HEK293 (cell line): ENCODE measurements at regions not wholly inside any gene's neighbourhood (a gene's known extent, or its start where the extent isn't known, plus 50 kb on each side); places are given as distances from the start of the nearest gene placed in this dataset.

Experiments used
- CTCF ChIA-PET: fragments of 350-600 bp; formaldehyde crosslinking; extraction: SDS; loops from one replicate; lab custom pipeline; 2021; ENCODE audit warnings: antibody characterized with exemption; lab: Yijun Ruan, JAX
- POLR2A ChIA-PET: fragments of 300-600 bp; formaldehyde crosslinking; extraction: SDS; loops from one replicate; lab custom pipeline; 2020; ENCODE audit warnings: antibody characterized with exemption, inconsistent platforms; lab: Yijun Ruan, JAX
- H3K27ac ChIP-seq: fragments of 200-500 bp; sonication (Bioruptor generic); 2 replicates; pipeline ENCODE4 v1.5.1; 2014; ENCODE audit warnings: low read depth, low read length, control low read depth, inconsistent platforms; ENCODE audit errors: extremely low read depth
- H3K36me3 ChIP-seq, 2 experiments: fragments of 200-500 bp in 1 of 2; sonication (Bioruptor generic) in 1 of 2; 1 replicate in 1 of 2; 2 replicates in 1 of 2; pipeline ENCODE4 v1.5.1; 2014 to 2017; ENCODE audit warnings: inconsistent platforms in 2 of 2, low read length in 2 of 2; ENCODE audit not compliant: control insufficient read depth in 2 of 2, insufficient read depth in 1 of 2
- H3K4me1 ChIP-seq: fragments of 200-500 bp; sonication (Bioruptor generic); 2 replicates; pipeline ENCODE4 v1.5.1; 2014; ENCODE audit warnings: mild to moderate bottlenecking, low read length, inconsistent platforms; ENCODE audit not compliant: control insufficient read depth, insufficient read depth
- H3K4me3 ChIP-seq: 2 replicates; pipeline ENCODE4 v1.5.1; 2011; ENCODE audit warnings: low read depth, mild to moderate bottlenecking, control low read depth, low read length, moderate library complexity
- H3K9me3 ChIP-seq: fragments of 200-500 bp; sonication (Bioruptor generic); 2 replicates; pipeline ENCODE4 v1.5.1; 2014; ENCODE audit warnings: low read depth, low read length, inconsistent platforms; ENCODE audit not compliant: control insufficient read depth, insufficient read depth
- BCL6B ChIP-seq: fragments of 450-650 bp; formaldehyde crosslinking; IDR thresholded peaks from 2 replicates; pipeline ENCODE4 v1.5.1; 2017; ENCODE audit warnings: missing biosample characterization, missing genetic modification characterization
- GLIS1 ChIP-seq: fragments of 450-650 bp; formaldehyde crosslinking; IDR thresholded peaks from 2 replicates; pipeline ENCODE4 v1.5.1; 2016; ENCODE audit warnings: missing biosample characterization, missing genetic modification characterization
- YY1 ChIP-seq: fragments of 450-650 bp; formaldehyde crosslinking; IDR thresholded peaks from 2 replicates; pipeline ENCODE4 v1.5.1; 2018; ENCODE audit warnings: missing biosample characterization, missing genetic modification characterization
- ZEB2 ChIP-seq: fragments of 450-650 bp; formaldehyde crosslinking; IDR thresholded peaks from 2 replicates; pipeline ENCODE4 v1.5.1; 2016; ENCODE audit warnings: missing biosample characterization, missing genetic modification characterization
- ZNF133 ChIP-seq: fragments of 450-650 bp; formaldehyde crosslinking; IDR thresholded peaks from 2 replicates; pipeline ENCODE4 v1.5.1; 2016; ENCODE audit warnings: missing biosample characterization, missing genetic modification characterization
- ZNF140 ChIP-seq: fragments of 450-650 bp; formaldehyde crosslinking; IDR thresholded peaks from 2 replicates; pipeline ENCODE4 v1.5.1; 2016; ENCODE audit warnings: missing biosample characterization, missing genetic modification characterization
- ZNF148 ChIP-seq: fragments of 450-650 bp; formaldehyde crosslinking; IDR thresholded peaks from 2 replicates; pipeline ENCODE4 v1.5.0; 2017; ENCODE audit warnings: missing biosample characterization, missing genetic modification characterization, borderline replicate concordance
- ZNF175 ChIP-seq: fragments of 450-650 bp; formaldehyde crosslinking; IDR thresholded peaks from 2 replicates; pipeline ENCODE4 v1.5.1; 2016; ENCODE audit warnings: missing biosample characterization, missing genetic modification characterization
- ZNF266 ChIP-seq: fragments of 450-650 bp; formaldehyde crosslinking; IDR thresholded peaks from 2 replicates; pipeline ENCODE4 v1.5.1; 2016; ENCODE audit warnings: missing biosample characterization, missing genetic modification characterization, low read depth
- ZNF324 ChIP-seq: fragments of 450-650 bp; formaldehyde crosslinking; IDR thresholded peaks from 2 replicates; pipeline ENCODE4 v1.5.1; 2016; ENCODE audit warnings: missing biosample characterization, missing genetic modification characterization
- ZNF335 ChIP-seq: fragments of 450-650 bp; formaldehyde crosslinking; conservative IDR thresholded peaks from 2 replicates; pipeline ENCODE4 v1.5.1; 2016; ENCODE audit warnings: missing biosample characterization, missing genetic modification characterization
- ZNF362 ChIP-seq: fragments of 450-650 bp; formaldehyde crosslinking; IDR thresholded peaks from 2 replicates; pipeline ENCODE4 v1.5.1; 2016; ENCODE audit warnings: missing biosample characterization, missing genetic modification characterization
- ZNF521 ChIP-seq: fragments of 450-650 bp; formaldehyde crosslinking; IDR thresholded peaks from 2 replicates; pipeline ENCODE4 v1.5.1; 2017; ENCODE audit warnings: missing biosample characterization, mild to moderate bottlenecking, missing genetic modification characterization
- ZNF654 ChIP-seq: fragments of 450-650 bp; formaldehyde crosslinking; IDR thresholded peaks from 2 replicates; pipeline ENCODE4 v1.5.1; 2016; ENCODE audit warnings: low read depth, missing biosample characterization, missing genetic modification characterization
- ZNF692 ChIP-seq: fragments of 450-650 bp; formaldehyde crosslinking; IDR thresholded peaks from 2 replicates; pipeline ENCODE4 v1.5.1; 2016; ENCODE audit warnings: missing biosample characterization, missing genetic modification characterization
- ZNF701 ChIP-seq: fragments of 450-650 bp; formaldehyde crosslinking; IDR thresholded peaks from 2 replicates; pipeline ENCODE4 v1.5.1; 2016; ENCODE audit warnings: missing biosample characterization, missing genetic modification characterization
- ZNF76 ChIP-seq: fragments of 450-650 bp; formaldehyde crosslinking; IDR thresholded peaks from 2 replicates; pipeline ENCODE4; 2016; ENCODE audit warnings: low read depth, missing biosample characterization, missing genetic modification characterization, borderline replicate concordance
- ZNF768 ChIP-seq: fragments of 450-650 bp; formaldehyde crosslinking; IDR thresholded peaks from 2 replicates; pipeline ENCODE4 v1.5.1; 2018; ENCODE audit warnings: missing biosample characterization, mild to moderate bottlenecking, missing genetic modification characterization
- ZNF791 ChIP-seq: fragments of 450-650 bp; formaldehyde crosslinking; IDR thresholded peaks from 2 replicates; pipeline ENCODE4 v1.5.1; 2016; ENCODE audit warnings: missing biosample characterization, missing genetic modification characterization
- ZNF837 ChIP-seq: fragments of 450-650 bp; formaldehyde crosslinking; IDR thresholded peaks from 2 replicates; pipeline ENCODE4 v1.5.1; 2016; ENCODE audit warnings: missing biosample characterization, missing genetic modification characterization
- ZSCAN5A ChIP-seq: fragments of 450-650 bp; formaldehyde crosslinking; IDR thresholded peaks from 2 replicates; pipeline ENCODE4 v1.5.1; 2016; ENCODE audit warnings: missing biosample characterization, missing genetic modification characterization

- TF ChIP-seq ZNF133 (tag by site-specific recombination) (no peak), ZNF692 (tag by site-specific recombination) (no peak), ZNF768 (no peak), ZSCAN5A (tag by site-specific recombination) (no peak), ZNF837 (tag by site-specific recombination) (no peak), ZNF521 (no peak), BCL6B (tag by site-specific recombination) (no peak), ZNF175 (tag by site-specific recombination) (no peak), ZNF324 (no peak)
- Histone ChIP-seq H3K27ac (no peak overlapping the region), H3K36me3 (no peaks in the 10 kb centered on the region), H3K9me3 (no peaks in the 10 kb centered on the region), H3K4me3 (no peak overlapping the region), H3K4me1 (peaks cover 2% of the 10 kb centered on the region; the same call in 1 of the 2 replicates)
- POLR2A ChIA-PET: no interaction called here
- CTCF ChIA-PET: interaction anchor here (1.0 kb wide), 1 partner anchor 14 kb away, joined by 3 read pairs; no protein-coding TSS in a partner anchor
These were observed 87.4 kb upstream of the SERPINE2 start for GRCh38 chr2:224126440-224126839.

- TF ChIP-seq ZNF362 (no peak), YY1 (tag by site-specific recombination) (no peak), ZNF148 (tag by site-specific recombination) (no peak), ZNF76 (tag by site-specific recombination) (no peak), ZEB2 (no peak), ZNF140 (tag by site-specific recombination) (no peak), ZNF701 (tag by site-specific recombination) (no peak), GLIS1 (tag by site-specific recombination) (no peak), ZNF654 (no peak), ZNF335 (tag by site-specific recombination) (no peak), ZNF791 (tag by site-specific recombination) (no peak), ZNF266 (tag by site-specific recombination) (no peak)
- Histone ChIP-seq H3K9me3 (no peaks in the 10 kb centered on the region), H3K36me3 (no peaks in the 10 kb centered on the region), H3K4me1 (no peaks in the 10 kb centered on the region), H3K4me3 (no peak overlapping the region), H3K27ac (no peak overlapping the region)
- POLR2A ChIA-PET: no interaction called here
- CTCF ChIA-PET: interaction anchor here (1.0 kb wide), 1 partner anchor 14 kb away, joined by 3 read pairs; no protein-coding TSS in a partner anchor
These were observed 86.9 kb upstream of the SERPINE2 start for GRCh38 chr2:224126003-224126402.
